Posterior vena cava (tissue), 2 donors: ENCODE measurements at regions not wholly inside any gene's neighbourhood (a gene's known extent, or its start where the extent isn't known, plus 50 kb on each side); places are given as distances from the start of the nearest gene placed in this dataset.

Experiments used
- DNase-seq: peaks from one replicate; pipeline ENCODE4 v3.0.0-alpha.2; 2020; ENCODE audit warnings: low spot score
- intact Hi-C, 2 donors: fragments of 100-400 bp; cut with DNase I; formaldehyde crosslinking; loops; one replicate each; pipeline versions ENCODE4 v1.14.1 to v1.14.2; 2022 to 2023
- donor health status: DM: yes; HTN: yes; CAD: no.
- donor health status: DM: yes; HTN: yes; CAD: no.

DNA sequence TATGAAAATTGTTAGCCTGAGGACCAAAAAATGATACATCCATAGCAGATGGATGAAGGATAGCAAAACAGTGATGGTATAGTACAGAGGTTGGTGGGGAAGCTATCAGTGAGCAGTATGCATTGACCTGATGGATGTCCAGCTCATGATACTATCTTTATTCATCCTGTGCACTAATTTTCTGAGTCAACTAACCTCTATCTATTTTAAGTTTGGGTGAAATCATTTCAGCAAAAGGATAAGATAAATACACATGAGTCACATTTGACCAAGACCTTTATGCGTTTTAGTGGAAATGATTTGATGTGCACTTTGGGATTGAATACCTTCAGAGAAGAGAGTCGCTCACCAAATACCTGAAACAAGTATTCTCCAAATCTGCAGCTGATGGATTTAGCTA lies 351.0 kb upstream of the NR3C2 start:
- intact Hi-C loops: no loop called here
- DNase-seq: no peak

DNA sequence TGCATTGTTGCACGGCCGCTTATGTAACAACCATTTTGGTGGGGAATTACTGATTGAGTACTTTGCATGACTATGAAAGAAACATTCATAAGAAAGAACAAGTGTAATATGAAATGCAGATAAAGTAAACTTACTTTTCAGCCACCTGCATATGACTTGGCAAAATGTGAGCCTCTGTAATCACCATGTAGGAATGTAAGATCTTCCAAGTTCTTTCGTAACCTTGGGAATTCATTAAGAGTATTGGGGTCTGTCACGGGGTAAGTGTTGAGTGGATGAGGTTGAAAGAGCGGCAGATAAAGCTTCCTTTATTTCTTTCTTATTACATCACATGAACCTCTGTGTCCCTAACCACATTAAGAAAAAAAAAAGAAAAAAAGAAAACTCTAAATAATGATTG lies 348.5 kb upstream of the NR3C2 start:
- intact Hi-C loops: no loop called here
- DNase-seq: no peak

DNA sequence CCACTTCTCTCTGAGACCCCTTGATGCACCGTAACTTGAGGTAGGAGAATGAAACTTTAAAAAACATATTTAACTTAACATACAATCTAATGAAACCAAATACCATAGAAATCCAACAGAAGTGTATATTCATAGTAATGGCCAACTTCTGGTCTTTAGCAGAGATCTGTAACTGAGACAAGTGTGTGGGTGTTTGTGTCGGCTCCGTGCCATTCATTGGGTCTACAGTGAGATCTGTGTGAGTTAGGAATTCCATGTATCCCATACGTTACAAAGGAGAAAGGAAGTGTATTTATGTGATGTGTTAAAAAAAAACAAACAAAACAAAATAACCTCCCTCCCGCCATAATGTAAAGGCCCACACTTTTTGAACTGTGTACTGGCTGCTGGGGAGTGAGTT lies 348.0 kb upstream of the NR3C2 start:
- intact Hi-C loops: no loop called here
- no peak for DNase-seq

DNA sequence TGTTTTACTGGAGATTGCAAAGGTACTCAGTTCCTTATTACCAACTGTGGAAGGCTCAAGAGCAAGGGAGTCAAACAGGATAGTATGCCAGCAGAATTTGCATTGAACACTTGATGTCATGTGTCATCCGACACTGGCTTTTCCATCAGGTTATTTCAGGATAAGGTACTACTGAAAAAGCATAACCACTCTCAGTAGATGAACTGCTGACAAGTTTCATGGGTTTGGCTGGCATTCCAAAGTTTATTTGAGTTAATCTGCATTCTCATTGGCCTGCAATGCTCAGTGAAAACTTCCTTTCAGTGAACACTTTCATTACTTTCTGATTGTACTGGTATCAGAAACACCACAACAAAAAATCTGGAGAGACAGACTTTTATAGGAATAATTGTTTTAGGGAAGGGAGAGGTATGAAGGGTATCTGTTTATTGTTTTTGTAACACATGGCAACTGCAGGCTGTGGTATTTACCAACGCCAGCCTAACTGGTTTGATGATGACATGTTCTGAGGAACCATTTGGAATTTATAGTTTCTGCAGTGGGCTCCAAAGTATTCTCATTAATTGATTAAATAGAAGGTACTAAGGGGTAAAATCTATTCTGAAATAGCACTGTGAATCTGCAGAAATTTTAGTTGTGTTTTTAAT lies 345.7 kb upstream of the NR3C2 start:
- no peak for DNase-seq
- intact Hi-C loops: no loop called here

DNA sequence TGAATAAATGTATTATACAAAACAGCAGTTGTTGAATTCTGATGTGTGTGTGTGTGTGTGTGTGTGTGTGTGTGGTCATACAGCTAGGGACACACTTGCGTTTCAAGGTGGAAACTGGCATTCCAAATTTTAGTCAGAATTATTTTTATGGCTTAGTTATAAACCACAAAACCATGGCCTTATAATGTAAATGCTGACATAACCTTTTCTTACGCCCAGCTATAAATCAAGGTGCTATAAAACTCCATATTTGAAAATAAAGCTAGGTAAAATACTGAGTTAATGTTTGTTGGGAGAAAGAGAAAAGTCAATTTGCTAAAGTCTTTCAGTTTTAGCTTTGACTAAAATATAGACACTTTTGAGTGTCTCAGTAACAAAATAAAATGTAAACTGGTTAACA lies 345.1 kb upstream of the NR3C2 start:
- intact Hi-C loops: no loop called here
- no peak for DNase-seq

DNA sequence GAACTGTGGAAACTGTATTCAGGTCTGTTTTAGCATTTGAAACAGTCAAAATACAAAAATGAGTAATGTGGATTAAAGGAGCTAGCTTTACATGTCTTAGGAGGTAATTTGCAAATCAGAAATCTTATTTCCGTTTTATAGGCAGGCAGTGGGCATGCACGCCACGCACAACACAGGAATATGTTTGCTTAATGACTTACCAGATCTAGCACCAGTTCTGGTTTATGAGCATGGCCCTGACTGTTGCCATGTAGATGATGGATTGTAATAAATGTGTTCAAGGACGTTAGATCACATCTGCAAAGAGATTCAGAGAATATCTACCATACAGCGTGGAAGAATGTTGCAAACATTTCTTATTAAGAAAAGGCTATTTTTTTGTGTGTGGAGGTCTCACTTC lies 344.5 kb upstream of the NR3C2 start:
- intact Hi-C loops: no loop called here
- no peak for DNase-seq

DNA sequence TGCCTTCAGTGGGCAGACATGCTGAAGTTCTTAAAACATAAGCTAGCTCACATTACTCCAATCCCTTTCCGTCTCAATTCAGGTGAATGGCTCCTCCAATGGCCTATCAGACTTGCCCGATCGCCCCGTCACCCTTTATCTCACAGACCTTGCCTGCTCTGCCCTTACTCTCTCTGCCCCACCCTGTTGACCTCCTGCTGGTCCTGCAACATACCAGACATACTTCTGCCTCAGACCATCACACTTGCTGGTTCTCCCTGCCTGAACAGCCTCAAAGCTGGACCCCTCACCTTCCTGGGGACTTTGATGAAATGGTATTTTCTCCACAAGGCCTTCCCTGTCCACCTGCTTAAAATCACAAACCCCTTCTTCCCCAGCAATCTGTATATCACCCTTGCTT lies 340.1 kb upstream of the NR3C2 start:
- DNase-seq: no peak
- intact Hi-C loops: no loop called here

DNA sequence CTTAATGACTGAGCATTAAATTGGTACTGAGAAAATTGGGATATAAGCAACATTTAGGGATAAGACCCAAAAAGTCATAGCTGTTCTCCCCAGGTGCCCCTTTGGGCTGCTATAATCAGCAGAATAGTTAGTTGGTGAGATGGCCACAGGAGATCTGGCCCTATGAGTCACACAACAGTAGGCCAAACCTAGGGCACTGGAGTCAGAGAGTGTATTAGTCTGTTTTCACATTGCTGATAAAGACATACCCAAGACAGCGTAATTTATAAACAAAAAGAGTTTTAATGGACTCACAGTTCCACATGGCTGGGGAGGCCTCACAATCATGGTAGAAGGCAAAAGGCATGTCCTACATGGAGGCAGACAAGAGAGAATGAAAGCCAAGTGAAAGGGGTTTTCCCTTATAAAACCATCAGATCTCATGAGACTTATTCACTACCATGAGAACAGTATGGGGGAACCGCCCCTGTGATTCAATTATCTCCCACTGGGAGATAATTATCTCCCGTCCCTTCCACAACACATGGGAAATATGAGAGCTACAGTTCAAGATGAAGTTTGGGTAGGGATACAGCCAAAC lies 338.3 kb upstream of the NR3C2 start:
- intact Hi-C loops: no loop called here

DNA sequence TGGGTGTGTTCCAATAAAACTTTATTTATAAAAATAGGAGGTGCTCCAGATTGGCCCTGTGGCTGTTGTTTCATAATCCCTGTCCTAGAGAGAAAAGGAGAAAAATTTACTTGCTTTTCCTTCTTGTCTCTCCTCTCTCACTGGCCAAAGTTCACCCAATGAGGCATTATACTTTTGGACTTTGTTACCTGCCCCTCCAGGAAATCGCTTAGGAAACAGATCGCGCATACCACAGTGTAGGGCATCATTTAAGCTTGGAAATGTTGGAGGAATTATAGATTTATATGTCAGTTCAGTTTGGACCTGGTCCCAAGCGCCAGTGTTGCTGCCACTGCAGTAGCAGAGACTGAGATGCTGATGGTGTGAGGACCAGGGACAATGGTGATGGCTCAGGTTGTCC lies 337.6 kb upstream of the NR3C2 start:
- DNase-seq: no peak
- intact Hi-C loops: no loop called here

More for the DNA sequence above, 338.3 kb upstream of the NR3C2 start:
- DNase-seq: no peak

DNA sequence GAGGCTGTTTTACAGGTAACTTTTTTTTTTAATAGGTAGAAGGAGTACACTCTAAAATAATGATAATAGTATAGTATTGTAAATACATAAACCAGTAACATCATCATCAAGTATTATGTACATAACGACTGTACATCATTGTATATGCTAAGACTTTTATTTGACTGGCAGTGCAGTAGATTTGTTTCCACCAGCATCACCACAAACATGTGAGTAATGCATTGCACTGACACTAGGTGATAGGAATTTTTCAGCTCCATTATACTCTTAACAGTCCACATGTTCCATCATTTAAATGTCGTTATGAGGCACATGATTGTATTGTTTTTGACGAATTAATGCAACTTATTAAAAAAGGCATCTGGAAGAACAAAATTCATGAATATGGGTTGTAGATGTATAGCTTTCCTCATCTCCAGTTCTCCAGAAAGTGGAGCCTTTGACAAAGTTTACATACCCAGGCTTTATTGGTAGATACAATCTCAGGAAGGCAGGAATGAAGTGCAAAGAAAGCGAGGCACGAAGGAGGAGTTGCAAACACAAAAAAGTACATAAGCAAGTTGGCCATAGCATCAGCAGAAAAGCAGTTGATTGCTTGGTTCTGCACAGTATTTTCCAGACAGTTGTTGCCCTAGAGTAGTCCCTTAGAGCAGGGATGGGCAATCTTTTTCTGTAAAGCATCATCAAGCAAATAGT lies 336.9 kb upstream of the NR3C2 start:
- intact Hi-C loops: no loop called here
- DNase-seq: no peak

DNA sequence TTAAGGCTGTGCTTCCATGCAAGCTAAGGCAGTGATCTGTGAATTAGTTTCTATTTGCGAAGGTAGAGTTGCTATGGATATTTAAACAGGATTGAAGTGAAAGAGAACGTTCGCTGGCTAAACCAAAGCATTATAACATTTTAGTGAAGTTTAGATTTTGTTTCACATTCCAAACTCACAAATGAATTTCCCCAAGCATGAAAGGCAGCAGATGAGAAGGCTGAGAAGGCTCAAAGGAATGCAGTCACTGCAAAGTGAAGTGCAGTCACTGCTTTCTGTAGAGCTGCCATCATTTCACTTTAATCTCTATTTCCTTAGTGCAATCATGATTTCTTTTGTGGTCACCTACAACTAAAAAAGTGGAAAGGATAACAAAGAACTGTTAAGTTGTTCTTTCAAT lies 334.7 kb upstream of the NR3C2 start:
- DNase-seq: no peak
- intact Hi-C loops: no loop called here

DNA sequence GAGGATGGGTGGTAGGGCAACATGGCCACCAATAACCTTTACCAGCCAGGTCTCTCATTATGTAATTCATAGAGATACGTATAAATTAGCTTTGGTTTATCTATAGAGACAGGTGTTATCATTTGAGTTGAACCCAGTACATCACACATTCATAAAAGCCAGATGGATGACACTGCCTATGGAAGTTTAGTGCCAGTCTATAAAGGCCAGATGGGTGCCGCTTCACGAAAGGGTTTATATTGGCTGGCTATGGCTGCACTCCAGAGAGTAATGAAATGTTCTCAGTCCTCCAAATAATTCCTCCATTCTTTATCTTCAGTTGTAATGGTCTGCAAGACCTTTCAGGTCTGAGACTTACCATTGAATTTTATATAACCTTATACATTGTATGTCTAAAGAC lies 331.9 kb upstream of the NR3C2 start:
- no peak for DNase-seq
- intact Hi-C loops: no loop called here

DNA sequence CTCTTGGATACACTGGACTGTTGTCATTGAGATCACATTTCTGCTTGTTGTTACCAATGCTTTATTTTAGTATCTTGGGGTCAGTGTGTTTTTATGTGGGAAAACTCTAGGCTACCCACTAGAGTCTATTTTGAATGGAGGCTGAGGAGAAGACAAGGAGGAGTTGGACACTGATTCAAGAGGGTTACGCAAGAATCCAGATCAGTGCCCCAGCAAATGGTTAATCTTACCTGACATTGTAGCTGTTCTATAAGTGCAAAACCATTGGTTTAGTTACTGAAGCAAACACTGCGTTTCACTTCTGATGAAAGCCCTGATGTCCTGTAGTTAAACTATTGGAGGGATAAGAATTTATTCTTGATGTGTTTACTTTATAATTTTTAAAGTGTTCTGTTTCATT lies 331.1 kb upstream of the NR3C2 start:
- DNase-seq: no peak
- intact Hi-C loops: no loop called here

DNA sequence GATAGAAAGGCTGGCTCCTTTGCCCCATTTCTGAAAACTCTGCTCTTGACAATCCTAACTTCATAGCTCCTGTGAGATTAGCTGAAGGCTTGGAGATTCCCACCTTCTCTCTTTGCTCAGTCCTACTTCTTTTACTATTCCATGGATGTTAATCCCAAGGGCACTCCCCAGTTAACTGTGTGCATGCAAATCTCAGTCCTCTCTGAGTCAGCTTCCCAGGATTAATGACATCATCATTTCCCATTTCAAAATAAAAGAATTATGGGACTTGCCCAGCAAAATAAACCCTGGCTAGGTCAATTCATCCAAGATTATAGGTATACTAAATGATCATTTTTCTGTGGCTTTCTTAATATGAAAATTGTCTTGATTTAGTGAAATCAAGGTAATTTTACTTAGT lies 328.6 kb upstream of the NR3C2 start:
- DNase-seq: no peak
- intact Hi-C loops: no loop called here

DNA sequence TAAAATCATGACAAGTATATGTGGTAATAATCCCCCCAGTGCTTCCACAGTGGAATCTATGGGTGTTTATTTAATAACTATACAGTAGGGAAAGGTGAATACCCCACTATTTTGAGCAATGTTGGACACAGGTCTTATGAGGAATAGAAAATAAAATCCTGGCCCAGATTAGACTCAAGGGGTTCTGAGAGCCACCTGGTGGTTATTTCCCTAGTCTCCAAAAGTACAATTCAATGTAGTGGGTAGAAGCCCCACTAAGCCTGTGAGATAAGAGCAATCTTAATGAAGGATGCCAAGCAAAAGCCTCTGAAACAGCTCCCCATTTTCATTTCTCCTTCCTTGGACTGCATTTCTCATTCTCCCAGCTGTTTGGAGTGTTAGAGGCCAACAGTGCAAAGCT lies 328.2 kb upstream of the NR3C2 start:
- intact Hi-C loops: no loop called here

DNA sequence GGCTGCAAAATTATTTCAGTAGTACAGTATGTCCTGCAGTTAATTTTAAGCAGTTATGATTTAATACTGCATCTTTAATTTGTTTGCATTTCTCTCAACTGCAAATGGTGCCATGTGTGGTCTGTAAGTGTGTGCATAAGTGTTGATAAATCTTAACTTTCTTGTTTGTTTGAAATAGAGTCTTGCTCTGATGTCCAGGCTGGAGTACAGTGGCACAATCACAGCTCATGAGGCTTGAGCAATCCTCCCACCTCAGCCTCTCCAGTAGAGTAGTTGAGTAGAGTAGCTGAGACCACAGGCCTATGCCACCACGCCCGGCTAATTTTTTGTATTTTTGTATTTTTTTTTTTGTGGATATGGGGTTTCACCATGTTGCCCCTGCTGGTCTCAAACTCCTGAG lies 322.5 kb upstream of the NR3C2 start:
- no peak for DNase-seq
- intact Hi-C loops: no loop called here

More for the DNA sequence above, 328.2 kb upstream of the NR3C2 start:
- no peak for DNase-seq

DNA sequence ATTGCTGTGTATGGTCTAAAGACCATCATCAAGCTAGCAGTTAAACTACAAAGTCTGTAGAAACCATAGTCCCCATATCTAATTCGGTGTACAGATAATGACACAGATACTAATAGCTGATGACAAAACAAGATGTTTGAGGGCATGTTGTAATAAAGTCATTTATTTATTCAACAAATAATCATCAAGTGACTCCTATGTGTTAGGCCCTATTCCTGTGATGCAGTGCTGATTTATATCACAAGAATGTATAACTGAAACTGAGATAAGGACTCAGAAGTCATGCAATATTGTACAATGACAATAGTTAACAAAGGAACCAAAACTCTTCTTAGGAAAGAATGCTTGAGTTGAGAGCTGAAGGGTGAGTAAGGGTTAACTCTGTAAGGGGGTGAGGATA lies 315.0 kb upstream of the NR3C2 start:
- DNase-seq: no peak
- intact Hi-C loops: no loop called here

DNA sequence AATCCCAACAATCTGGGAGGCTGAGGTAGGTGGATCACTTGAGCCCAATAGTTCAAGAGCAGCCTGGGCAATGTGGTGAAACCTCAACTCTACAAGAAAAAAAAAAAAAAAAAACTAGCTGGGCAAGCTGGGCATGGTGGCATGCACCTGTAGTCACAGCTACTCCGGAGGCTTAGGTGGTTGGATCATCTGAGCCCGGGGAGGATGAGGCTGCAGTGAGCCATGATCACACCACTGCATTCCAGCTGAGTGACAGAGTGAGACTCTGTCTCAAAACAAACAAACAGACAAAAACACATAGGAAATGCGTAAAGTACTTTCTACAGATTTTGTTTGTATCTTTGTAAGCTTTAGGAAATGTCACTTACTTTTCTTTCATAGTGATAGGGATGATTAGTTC lies 307.2 kb upstream of the NR3C2 start:
- DNase-seq: no peak
- intact Hi-C loops: no loop called here

DNA sequence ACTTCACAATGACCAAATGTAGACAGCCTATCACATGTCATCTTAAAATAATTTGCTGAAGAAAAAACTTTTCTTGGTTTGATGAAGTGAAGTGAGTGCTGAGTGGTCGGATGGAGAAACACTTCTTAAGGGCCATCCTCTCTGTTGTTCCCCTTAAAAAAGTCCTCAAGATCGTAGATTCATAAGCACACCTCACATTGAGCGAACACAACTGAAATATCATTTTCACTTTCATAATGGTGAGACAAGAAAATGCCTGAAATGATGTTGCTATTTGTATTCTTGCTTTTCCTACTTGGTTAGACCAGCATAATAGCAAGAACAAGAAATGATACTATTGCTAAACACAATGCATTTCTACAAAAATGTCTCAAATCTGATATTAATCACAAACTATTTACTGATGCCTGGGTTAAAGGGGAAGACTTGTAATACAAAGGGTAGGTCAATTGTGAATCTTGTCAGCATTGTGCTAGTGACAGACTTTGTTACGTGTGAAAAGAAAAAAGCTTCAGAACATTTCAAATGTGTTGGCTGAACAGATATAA lies 305.6 kb upstream of the NR3C2 start:
- intact Hi-C loops: no loop called here
- no peak for DNase-seq

DNA sequence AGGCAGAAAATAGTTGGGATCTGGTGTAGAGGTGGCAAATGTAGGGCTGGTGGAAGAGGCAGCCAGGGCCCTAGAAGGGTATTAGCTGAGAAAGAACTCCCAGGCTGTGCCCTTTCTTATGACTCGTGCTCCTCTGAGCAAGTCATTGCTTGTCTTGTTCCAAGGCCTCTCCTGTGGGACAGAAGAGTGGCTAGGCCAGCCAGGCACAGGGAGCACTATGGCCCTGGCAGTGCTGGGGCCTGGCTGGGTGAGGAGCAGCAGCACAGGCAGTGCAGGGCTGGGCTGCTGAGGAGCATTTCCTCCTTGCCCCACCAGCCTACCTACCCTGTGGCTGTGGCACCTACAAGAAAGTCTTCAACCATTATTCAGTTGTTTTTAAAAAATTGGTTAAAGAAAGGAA lies 298.5 kb upstream of the NR3C2 start:
- intact Hi-C loops: no loop called here
- no peak for DNase-seq
